Renal pelvis (tissue), 1 donor: ENCODE measurements at regions not wholly inside any gene's neighbourhood (a gene's known extent, or its start where the extent isn't known, plus 50 kb on each side); places are given as distances from the start of the nearest gene placed in this dataset.
"Not testable (repeated sequence)": the region's sequence is repeated elsewhere in the genome, so short reads cannot be mapped to it uniquely, and the experiment has no call there.

Source experiments
- DNase-seq: peaks from one replicate; pipeline ENCODE4 v3.0.0-alpha.2; 2013

DNA sequence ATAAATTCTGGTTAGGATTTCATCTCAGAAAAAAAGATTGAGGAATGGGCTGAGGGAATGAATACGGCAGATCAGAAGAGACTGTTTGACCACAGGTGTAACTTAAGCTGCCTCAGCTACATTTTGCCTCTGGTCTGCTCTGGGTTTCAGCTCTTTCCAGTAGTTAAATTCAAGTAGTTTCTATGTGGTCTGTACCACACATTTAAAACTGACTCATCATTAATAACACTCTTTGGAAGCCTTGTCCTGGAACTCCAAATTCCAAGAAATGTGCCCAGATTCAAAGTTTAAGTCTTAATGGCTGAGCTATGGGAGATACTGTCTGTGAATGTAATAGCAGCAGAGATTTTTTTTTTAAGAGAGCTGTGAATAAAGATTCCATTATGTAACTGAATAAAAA lies 133.1 kb upstream of the IGSF10 start:
- no peak for DNase-seq

DNA sequence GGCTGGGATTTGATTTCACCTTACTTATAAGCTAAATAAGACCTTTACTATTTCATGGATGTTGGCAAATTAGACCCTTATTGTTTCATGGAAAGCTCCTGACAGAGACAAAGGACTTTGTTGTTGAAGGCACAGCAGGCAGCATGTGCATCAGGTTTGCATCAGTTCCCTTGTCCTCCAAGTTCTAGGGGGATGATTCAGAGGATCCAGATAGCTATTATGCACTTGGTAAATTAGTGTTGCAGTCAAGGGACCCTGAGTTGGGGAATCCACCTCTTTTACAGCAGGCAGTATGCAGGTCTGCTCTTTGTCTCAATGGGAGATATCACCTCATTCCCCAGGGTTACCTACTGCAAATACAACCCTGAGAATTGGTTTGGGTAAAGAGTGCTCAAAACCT lies 131.4 kb upstream of the IGSF10 start:
- DNase-seq: no peak

DNA sequence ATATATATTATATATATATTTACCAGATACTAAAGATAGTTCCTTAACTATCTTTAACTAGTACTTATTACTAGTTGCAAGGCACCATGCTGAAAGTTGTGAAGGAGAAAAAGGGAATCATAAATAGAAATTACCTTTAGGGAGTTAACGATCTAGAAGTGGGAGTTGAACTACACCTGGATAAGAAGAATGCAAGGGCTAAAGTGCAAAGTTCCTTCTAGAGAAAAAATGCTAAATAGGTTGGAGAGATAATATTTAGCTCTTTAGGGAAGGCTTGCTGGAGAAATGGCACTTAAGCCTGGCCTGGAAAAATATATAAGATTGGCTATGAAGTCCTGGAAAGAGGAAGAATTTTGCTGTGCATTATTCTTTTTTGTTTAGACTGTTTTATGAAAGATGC lies 130.6 kb upstream of the IGSF10 start:
- DNase-seq: no peak

DNA sequence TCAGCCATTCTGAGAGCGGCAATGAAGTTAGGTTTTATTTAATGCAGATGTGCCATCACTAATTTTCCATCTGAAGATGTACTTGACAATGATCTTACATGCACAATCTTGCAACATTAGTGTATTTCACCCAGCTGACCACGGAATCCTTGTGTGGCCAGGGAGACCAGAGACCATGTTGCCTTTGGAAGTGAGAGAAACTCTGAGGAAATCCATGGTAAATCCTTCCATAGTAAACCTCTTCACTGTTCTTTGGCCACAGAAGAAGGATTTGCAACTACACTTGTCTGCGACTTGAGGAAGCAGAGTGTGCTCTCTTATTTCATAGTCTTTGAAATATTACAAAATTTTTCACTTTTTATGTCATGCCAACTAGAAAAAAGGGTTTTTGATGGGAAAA lies 128.4 kb upstream of the IGSF10 start:
- DNase-seq: no peak

DNA sequence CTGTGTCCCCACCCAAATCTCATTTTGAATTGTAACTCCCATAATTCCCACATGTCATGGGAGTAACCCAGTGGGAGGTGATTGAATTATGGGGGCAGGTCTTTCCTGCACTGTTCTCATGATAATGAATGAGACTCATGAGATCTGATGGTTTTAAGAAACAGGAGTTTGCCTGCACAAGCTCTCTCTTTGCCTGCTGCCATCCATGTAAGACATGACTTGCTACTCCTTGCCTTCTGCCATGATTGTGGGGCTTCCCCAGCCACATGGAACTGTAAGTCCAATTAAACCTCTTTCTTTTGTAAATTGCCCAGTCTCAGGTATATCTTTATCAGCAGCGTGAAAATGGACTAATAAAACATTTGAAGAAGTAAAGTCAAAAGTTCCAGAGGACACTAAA lies 126.8 kb upstream of the IGSF10 start:
- not testable (repeated sequence) for DNase-seq

DNA sequence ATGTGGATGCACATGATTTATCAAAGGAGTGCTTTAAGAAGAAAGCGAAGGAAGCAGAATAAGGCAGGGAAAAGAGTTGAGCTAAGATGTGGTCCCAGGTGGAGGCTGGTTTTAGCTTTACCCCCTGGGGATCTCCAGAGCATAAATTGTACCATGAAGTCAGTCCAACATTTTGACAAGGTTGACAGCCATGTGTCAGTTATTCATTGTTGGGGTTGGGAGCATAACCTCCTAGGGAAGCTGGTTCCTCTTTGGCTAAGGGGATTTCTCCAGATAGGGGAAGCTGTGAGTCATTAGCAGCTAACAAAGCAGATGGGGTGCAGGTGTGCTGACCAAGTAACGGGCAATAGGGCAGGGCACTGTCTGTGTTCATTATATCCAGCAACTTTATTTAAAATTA lies 123.7 kb upstream of the IGSF10 start:
- DNase-seq: no peak

DNA sequence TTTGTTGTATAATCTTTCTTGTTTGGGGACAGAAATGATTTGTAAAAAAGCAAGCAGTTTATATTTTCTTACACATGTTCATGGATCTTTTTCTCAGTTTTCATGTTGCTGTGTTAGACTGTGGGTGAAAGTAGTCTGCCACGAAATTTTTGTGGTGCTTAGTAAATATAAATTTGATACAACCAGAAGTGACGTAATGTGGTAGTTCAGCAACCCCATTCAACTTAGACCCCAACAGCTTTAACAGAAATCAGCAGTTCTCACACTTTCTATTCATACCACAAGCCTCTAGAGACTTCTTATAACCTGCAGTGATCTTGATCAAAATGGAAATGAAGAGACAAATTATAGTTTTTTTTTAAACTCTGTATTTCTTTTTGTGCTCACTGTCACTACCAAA lies 120.2 kb upstream of the IGSF10 start:
- DNase-seq: no peak

DNA sequence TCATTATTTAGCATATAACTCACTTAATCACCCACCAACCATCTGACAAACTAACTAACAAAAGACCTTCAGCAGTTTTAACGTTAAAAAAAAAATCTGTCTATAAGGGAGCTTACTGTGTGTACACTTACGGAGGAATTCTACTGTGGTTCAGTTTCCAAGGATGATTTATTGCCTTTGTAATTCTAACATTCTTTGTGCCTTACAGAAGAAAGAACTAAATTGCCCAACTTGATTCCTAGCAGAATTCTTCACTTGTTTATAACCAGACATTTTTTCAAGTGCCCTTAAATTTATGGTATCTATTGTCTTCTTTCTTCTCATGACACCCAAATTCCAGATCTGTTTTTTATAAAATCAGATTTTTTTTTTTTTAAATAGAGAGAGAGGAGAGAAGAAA lies 119.7 kb upstream of the IGSF10 start:
- peak; percentile 65 for DNase-seq

DNA sequence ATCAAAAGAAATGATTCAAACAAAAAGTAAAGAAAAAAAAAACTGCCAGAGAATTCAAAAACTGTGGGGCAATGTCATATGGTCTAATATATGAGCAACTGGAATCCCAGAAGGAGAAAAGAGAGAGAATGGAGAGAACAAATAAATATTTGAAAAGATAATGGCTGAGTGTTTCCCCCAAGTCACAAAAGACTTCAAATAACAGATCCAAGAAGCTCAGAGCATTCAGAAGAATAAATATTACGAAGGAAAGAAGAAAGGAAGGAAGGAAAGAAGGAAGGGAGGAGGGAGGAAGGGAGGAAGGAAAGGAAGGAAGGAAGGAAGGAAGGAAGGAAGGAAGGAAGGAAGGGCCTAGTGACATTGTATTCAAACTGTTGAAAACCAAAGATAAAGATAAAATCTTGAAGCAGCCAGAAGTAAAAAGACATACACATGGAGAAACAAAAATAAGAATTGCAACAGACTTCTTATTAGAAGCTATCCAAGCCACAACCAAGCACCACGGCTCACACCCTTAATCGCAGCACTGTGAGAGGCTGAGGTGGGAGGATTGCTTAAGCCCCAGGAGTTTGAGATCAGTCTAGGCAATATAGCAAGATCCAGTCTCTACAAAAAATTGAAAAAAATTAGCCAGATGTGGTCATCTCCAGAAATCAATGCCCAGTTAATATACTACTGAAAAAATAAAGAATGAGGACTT lies 118.9 kb upstream of the IGSF10 start:
- DNase-seq: no peak

DNA sequence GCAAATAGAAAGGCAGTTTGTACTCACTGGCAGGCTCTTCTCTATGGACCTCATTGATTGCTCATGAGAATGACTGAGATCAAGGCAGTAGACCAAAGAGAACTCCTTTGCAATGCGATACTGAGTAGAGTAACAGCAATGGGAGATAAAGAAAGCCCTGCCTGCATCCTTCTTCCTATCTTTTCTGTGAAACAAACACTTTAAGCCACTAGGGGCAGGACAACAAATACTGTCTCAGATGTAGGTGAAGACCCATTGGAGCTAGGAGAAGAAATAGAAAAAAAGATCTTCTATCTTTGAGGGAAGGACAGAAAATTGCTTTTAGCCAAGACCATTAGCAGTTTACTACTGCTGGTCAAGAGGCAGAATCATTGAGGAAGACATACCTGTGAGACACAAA lies 117.6 kb upstream of the IGSF10 start:
- no peak for DNase-seq

DNA sequence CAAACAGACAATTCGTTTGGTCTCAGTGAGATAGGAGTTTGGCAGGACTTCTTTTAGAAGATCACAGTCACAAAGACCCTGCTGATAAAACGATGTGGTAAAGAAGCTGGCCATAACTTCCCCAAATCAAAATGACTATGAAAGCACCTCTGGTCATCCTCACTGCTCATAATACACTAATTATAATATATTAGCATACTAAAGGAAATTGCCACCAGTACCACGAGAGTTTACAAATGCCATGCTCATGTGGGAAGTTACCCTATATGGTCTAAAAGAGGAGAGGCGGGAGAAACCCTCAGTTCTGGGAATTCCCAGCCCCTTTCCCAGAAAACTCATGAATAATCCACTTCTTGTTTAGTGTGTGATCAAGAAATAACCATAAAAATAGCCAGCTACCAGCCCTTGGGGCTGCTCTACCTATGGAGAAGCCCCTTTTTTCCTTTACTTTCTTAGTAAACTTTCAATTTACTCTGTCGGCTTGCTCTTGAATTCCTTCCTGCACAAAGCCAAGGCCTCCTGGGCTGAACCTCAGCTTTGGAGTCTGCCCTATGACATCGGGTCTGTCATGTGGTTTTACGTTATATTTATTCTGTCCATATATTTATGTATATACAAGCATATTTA lies 115.8 kb upstream of the IGSF10 start:
- no peak for DNase-seq

DNA sequence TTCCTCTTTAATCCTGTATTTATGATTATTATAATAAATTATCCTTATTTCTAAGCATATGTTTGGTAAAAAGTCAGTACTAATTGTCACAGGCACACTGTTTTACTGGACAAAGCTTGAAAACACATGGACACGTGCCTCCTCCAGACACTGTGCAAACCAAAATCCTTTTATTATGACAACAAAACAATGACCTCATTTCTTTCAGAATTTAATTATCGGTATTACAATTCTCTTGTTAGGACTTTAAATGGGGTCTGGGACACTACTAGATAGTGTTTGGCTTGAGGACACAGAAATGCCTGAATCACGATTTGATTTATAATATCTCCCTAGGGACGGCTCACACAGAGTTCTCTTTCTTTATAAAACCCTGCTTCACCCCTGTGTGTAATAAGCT lies 107.3 kb upstream of the IGSF10 start:
- no peak for DNase-seq

DNA sequence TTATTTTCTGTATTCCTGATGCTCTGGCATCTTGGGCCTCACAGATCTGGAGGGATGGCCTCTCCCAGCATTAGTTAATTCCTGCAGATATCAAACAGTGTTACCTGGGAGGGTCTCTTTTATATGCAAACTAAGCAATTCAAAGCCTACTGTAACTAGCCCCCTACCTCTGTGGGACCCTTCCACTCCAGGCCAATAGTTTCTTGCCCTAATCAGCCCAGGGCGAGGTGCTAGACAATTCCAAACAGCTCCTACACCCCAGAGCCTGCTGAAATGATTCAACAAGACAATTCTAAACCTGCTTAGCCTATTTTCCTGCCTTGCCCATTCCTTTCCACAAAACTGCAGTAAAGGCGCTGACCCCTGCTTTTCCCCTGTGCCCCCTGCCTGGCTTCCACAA lies 106.6 kb upstream of the IGSF10 start:
- DNase-seq: no peak

DNA sequence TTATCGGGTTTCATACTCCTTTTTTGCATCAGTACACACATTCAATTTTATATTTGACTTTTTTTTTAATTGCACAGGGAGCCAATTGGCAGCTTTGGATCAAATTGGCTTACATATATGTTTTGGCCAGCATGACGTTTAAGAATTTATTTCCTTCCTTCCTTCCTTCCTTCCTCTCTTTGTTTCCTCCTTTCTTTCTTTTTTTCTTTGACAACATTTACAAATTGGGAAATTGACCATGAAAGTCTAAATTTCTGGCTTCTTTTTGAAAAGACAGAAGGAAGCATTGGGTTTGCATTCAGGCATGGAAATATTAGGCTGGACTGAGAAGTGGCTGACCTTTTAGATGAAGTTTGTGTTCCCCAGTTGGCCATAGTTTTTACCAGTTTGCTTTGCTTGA lies 103.4 kb upstream of the IGSF10 start:
- no peak for DNase-seq

DNA sequence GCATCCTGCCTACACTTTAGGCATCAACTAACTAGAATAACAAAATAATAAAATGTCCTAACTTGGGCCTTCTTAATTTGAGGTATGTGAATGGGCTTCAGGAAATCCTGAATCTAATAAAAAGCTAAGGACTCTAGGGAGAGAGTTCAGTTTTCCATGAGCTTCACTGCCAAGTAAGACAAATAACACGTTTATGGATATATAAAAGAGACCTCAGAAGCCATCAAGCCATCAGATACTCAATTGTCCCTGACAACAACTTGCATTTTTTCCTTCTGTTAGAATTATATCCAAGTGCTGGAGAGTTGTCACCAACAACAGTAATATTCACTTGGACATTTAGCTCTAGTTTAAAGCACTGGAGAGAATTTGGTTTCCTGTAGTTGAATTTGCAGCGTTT lies 102.4 kb upstream of the IGSF10 start:
- no peak for DNase-seq

DNA sequence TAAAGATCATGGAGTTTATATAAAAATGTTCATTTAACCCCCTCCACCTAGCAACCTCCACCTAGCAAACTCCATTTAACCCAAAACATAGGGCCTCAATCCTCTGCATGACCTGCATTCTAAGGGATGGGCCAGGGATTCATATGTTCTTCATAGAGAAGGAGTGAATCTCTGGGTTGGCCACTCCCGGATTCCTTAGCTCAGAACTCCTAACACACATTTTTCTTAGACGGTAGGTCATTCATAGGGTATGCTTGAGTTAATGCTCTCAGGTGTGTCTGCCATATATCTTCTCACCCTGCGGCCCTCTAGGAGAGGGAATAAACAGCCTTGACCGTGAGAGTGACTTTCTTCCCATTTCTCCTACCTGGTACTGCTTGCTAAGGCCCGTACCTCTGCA lies 102.0 kb upstream of the IGSF10 start:
- DNase-seq: no peak

DNA sequence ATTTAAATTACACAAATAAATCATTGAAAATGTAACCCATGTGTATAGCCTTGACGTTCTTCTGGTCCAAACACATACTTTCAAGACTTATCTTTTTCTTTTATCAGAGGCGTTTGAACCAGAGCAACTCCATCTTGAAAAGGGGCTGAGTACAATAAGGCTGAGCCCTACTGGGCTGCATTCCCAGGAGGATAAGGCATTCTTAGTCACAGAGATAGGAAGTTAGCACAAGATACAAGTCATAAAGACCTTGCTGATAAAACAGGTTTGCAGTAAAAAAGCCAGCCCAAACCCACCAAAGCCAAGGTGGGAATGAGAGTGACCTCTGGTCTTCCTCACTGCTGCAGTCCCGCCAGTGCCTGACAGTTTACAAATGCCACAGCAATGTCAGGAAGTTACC lies 101.0 kb upstream of the IGSF10 start:
- DNase-seq: no peak

DNA sequence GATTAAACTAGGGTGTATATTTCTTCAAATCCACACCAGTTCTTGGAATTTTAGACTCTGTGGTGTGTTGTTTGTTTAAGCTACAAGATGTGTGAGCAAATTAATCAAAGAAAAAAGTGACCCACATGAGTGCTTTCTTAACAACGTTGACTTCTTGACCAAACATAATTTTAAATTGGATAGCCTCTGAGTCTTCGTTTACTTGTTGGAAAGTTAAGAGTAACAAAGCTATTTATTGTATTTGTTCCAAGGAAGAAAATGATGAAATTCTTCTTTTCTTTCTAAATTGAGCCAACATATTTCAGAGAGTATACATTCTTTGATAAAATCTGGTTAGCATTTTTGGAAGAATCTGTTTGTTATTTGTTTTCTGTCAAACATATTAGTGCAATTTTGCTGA lies 99.9 kb upstream of the IGSF10 start:
- DNase-seq: no peak

DNA sequence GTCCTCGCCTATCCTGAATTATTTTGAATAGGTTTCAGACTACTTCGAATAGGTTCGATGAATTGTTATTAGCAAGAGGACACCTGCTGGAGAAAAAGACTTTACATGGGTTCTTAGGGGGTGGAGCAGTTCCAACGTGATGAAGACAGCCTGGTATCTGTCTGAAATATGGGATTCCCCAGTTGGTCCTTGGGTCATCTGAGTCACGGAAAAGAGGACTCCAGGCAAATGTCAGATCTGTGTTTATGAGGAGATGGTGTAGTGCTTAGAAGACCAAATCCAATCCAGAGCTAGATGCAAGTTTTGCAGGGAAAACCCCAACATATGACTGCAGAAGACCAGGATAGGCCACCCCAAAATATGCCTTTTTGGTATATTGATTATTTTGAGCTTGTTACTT lies 98.9 kb upstream of the IGSF10 start:
- DNase-seq: no peak

DNA sequence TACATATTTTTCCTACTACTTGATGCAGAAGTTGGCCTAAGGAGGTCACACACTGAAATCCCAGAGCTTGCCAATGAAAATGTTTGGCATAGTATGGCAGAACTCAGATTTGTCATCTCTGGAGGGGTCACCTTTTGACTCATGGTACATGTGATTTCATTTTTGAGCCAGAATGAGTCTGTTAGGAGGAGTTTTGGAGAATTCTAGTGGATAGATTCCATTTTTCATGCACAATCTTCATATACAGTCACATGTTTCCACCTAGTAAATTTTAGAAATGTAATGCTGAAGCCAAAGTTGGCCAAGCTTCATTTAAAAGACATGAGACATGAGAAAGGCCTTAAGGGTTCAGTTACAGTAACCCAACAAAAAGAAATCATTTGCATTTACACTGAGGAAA lies 97.8 kb upstream of the IGSF10 start:
- no peak for DNase-seq

DNA sequence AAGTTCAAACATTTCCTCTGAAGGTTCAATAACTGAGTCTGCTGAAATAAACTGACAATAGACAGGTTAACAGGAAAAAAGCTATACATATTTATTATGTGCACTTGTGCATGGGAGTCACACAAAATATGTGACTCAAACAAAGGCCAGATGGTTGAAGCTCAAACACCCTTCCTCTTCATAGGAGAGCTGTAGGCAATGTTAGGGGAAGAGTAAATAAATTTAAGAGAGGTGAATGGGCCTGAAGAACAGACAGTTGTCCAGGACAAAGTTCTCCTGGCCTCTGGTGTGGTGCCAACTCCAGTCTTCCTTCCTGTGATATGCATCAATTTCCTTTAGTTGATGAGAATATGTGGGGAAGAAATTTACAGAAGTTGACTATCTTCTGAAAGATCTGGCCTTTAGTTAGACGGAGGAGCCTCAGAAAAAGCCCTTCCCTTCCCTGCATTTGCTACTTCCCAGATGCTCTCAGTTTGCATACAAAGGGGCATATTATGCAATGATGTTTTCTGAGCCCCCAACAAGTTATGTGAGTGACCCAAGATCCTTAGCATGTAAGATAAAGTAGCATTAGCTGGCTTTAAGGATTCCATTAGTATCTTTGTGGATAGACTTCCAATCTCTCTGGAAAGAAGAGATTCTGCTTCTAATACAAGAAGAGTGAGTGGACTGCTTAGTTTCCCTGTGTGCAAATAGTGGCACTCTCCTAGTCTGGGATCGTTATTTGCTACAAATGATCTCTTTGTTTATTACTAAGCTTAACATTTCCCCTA lies 96.4 kb upstream of the IGSF10 start:
- DNase-seq: no peak

DNA sequence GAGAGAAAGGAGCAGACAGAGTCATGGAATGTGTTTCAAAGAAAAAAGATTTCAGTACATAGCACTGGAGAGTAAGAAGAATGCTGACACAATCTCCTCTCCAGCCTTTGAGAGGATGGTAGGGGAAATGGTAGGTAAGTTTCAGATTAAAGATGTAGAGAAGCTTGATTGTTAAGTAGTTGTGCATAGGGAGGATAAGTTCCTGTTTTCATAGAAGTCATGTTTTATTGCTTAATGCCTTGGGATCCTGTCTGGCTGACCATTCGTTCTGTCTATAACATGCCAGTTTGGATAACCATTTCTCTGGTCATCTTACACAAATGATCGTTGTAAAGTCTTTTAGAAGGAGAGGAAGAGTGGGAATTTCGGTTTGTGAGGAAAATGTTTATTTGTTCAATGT lies 95.7 kb upstream of the IGSF10 start:
- DNase-seq: no peak

DNA sequence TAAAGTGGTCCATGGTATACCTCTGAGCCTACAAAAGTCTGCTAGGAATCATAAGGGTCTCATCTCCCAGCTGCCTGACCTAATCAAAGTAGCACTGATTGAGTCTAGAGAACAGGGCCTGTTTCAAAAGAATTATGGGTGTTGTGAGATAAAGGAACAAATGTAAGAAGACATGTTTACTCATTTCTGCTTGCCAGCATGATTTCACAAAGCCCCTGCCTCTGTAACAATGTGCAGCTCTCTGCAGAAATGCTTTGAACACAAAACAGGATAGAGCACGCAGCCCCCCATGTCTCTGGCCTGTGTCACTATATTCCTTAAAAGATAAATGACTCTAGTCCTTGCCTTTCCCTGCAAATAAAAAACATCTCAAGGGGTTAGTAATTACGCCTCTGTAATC lies 94.7 kb upstream of the IGSF10 start:
- no peak for DNase-seq

DNA sequence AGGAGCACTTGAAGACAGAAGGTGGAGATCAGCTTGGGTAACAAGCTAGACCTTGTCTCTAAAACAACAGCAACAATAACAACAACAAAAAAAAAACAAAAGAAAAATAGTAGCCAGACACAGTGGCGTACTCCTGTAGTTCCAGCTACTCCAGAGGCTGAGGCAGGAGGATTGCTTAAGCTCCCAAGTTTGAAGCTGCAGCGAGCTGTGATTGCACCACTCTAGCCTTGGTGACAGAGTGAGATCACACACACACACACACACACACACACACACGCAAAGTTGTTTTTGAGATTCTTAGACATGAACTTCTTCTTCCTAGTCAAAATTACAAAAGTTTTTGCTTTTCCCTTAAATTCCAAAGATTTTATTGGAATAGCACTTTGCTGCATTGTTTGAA lies 93.0 kb upstream of the IGSF10 start:
- DNase-seq: no peak
